GM19455 (cell line): ENCODE measurements at regions not wholly inside any gene's neighbourhood (a gene's known extent, or its start where the extent isn't known, plus 50 kb on each side); places are given as distances from the start of the nearest gene placed in this dataset.
"Not testable (repeated sequence)": the region's sequence is repeated elsewhere in the genome, so short reads cannot be mapped to it uniquely, and the experiment has no call there.

Experiments used
- ATAC-seq: cut with Tn5 transposase; IDR thresholded peaks from one replicate; pipeline ENCODE4 v1.9.1; 2021; ENCODE audit not compliant: unreplicated experiment

DNA sequence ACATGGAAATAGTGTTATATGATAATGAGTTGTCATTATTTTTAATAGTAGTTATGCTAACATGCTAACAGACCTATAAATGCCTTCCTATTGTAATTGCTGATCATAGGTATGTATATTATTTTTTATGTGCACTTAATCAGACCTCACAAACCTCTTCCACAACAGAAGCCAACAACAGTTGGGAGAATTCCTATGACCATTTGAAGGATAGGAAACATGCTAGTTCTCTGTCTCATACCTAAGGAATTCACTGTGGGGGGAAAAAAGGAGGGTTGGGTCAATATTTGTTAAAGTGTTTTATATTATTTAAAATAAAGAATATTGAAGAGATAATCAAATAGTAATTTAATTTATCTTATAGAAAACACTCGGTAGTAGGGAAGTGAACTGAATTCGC lies 990.9 kb downstream of the EPHA7 start:
- ATAC-seq, result no peak

DNA sequence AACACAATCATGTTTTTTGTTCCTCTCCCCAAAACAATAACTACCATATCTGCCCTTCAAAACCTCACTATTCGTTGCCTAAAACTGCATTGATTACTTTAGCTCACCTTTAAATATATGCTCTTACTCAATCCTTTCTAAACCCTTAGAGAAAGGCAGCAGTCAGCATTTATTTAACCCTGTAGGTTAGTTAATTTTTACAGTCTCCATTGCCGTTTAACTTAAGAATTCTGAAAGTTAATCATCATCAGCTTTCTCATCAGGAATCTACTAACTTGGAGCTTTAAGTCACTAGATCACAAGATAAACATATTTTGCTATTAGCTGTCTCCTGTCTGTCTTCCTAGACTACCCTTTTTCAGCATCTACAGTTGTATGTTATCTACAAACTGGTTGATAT lies 991.9 kb downstream of the EPHA7 start:
- ATAC-seq, result no peak

DNA sequence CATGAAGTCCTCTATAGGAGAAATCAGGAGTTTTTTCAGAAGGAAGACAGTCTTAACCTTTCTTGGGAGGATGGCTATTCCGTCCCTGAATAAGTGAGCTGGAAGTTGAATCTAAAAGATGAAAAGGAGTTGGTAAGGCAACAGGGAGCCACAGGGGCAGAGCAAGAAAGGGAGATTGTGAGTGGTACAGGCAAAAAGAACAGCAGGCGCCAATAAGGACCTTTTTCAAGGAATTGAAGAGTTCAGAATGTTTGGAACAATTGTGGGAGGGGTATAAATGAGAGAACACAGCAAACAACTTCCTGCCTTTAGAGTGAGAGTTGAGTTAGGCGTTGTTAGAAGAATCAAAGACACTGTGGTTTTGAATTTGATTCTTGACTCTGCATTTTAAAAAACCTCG lies 1003.7 kb downstream of the EPHA7 start:
- no peak for ATAC-seq

DNA sequence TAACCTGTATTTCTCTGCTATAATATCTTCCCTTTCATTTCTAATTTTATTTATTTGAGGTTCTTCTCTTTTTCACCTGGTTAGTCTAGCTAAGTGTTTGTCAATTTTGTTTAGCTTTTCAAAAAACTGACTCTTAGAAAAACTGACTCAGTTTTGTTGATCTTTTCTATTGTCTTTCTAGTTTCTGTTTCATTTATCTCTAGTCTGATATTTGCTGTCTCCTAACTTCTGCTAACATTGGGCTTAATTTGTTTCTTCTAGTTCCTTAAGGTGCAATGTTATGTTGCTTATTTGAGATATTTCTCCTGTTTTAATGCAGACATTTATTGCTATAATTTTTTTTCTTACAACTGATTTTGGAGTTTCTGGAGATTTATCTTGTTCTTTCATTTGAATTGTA lies 1011.0 kb downstream of the EPHA7 start:
- no peak for ATAC-seq

DNA sequence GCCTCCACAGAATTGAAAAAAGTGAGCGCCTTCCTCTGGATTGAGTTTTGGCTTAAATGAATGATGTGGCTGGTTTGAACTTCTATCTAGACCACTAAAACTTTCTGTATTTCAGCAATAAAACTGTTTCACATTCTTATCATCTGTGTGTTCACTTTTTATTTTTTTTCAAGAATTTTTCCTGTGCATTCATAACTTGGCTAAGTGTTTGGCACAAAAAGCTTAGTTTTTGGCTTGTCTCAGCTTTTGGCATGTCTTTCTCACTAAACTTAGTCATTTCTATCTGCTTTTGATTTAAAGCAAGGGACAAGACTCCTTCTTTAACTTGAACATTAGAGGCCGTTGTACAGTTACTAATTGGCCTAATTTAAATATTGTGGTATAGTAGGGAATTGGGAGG lies 1015.1 kb downstream of the EPHA7 start:
- ATAC-seq, result no peak

DNA sequence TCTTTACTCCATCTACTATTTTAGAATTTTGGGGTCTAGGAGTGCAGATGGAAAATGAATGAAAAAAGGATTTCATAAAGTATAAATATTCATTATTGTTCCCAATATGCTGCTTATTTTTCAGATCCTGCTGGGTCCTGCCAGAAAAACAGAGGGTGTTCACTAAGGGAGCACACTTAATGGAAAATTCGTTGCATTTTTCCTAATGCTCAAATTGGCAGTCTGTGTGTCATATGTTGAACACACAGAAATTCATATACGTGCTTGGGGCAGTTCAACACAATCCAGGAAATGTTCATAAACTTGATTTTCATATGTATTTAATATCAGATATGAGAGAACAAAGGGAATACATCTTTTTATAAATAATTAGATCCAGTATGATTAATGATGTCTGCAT lies 1019.4 kb downstream of the EPHA7 start:
- no peak for ATAC-seq

DNA sequence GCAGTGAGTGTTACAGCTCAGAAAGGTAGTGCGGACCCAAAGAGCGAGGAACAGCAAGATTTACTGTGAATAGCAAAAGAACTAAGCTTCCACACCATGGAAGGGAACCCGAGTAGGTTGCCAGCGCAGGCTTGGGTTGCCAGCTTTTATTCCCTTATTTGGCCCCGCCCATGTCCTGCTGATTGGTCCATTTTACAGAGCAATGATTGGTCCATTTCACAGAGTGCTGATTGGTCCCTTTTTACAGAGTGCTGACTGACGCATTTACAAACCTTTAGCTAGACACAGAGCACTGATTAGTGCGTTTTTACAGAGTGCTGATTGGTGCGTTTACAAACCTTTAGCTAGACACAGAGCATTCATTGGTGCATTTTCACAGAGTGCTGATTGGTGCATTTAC lies 1030.7 kb downstream of the EPHA7 start:
- not testable (repeated sequence) for ATAC-seq

DNA sequence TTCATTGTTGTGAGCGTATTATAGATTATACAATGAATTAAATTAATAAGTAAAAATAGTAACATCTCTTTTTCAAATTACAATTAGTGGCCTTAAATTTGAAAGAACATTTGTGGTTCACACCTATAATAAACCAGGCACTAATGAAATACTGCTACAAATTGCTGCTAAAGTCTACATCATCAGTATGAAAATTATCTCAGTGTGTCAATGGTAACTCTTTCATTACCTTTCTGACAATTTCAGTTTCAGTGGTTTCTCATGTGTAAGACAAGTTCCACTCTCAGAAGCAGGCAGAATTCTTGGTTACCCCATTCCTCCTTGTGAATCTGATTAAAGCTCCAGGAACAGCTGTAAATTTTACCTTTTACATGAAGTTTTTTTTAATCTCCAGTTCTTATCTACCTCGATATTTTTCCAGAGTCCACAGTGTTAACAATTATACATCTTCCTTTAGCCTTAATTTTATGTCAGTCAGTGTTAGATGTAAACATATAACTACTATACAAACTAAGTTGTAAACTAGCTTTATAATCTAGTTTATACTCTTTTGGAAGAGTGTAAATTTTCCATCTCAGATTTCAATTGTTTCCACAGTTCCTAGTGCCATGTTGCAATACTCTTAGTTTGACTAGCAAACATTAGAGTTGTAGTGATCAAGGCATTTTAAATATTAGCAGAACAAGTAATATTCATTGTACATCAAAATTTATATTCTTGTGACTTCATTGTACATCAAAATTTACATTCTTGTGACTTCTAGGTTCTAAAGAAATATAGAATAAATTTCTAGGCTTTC lies 1038.4 kb downstream of the EPHA7 start:
- no peak for ATAC-seq

DNA sequence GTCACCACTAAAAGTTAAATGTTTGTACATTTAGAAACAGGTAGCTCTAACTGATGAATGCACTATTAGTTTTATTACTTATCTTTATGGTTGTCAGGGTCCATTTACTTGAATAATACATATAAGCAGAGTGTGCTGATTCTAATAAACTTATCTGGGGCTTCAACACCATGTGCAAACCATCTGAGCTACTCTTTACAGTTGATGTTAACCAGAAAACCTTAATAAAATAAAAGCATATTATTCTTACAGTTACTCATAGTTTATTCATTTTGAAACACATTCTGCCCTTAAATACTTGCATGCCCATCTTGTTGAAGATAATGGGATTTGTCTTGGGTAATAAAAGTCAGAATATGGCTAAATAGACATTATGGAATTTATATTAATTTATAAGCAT lies 1042.2 kb downstream of the EPHA7 start:
- no peak for ATAC-seq

DNA sequence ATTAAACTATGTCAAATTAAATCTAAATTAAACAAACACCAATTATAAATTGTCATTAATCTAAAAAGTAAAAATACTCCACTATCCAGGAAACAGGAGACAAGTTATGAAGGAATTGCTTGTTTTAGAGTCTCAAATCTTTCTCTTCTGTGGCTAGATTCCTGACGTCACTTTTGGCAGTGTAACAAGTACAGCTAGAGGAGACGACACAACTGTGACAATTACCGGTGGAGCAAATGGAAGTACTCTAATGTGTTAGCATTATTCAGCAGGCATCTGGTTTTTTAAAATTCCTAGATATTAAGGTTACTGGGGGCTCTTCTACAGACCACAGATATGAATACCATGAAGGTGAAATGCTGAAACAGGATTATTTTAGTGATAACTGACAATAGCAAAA lies 1042.7 kb downstream of the EPHA7 start:
- no peak for ATAC-seq

DNA sequence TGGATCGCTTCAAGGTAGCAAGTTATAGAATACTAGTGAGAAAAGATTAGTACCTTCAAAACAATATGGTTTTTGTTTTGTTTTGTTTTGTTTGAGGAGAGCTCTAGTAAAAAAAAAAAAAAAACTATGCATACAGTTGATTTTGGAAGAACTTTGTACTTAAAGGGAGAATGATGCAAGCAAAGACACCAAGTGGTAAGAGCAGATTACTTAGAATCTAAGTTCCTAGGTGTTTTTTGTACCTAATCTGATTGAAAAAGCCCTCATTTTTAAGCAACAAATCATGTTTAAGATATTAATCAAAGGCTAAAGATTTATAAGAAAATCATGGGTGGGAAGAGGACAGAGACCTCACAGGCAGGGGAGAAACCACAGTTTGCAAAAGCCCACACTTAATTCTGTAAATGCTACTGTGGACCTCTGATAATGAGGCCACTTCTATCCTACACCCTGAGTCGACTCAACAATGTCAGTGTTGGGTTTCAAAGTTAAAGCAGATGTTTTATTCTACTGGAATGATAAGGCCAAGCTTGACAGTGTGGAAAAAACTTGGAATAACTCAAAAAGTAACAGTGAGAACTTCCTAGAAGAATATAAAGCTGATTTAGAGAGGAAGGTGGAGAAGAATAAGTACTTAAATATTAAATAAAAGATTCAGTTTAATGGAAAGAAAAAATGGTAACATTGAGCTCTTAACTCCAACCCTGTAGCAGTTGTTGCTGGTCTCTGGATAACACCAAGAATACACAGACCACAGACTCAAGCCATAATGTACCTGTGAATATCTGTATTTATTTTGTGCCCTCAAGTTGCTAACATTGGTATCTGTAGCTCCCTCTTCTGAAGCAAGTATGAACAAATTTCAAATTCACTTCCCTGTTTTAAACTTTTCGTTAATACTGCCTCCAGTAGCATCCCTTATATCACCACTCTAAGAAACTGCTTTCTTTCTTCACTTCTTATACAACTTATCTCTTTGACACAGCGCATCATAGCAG lies 1047.8 kb downstream of the EPHA7 start:
- no peak for ATAC-seq

DNA sequence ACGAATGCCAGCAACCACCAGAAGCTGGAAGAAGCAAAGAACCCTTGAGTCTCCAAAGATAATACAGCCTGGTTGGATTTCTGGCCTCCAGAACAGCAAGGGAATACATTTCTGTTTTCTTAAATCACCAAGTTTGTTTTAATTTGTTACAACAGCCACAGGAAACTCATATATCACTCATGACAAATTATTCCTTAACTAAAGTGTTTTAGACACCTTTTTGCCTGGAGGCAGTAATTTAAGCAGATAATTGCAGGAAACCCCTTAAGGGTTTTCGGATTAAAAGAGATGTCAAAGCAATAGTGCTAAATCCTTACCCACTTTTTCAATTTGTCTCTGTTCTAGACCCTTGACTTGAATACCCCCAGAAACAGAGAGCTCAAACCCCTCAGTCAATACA lies 1050.0 kb downstream of the EPHA7 start:
- no peak for ATAC-seq

DNA sequence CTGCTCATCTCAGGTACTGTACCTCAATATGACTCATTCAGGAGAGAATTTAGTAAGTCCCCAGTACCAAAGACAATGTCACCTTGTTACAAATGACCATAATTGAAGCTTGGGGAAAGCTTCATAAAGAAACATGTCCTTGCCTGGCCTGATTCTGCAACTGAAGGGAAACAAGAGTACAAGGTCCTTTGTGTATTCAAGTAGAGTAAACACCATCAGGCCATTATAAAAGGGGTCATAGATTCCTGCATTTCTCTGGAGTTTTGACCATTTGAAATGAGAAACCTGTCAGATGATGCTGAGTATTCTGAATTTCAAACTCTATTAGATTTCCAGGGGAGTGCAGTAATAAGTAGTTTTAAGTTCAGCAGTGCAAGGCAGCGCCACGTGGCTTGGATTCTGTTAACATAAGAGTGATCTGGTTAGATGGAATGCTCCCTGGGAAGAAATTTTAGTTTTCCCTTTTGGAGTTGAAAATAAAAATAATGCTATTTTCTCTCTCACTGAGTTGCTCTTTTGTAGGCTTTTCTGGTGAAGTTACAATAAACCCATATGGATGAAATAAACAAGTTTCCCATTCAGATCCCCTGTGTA lies 1054.3 kb downstream of the EPHA7 start:
- no peak for ATAC-seq

DNA sequence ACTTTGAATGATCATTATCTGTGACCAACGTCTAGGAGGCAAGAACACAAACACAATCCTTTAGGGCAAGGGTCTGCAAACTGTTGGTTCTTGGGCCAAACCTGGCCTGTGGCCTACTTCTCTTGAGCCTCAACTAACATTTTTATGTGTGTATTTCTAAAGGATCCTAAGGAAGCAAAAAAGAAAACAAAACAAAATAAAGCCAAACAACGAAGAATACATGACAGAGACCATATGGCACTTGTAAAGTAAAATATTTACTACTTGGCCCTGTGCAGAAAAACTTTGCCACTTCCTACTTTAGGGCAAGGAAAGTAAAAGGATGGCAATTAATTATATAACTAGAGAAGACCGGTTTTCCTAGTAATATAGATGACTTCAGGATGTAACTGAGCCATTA lies 1056.2 kb downstream of the EPHA7 start:
- no peak for ATAC-seq

DNA sequence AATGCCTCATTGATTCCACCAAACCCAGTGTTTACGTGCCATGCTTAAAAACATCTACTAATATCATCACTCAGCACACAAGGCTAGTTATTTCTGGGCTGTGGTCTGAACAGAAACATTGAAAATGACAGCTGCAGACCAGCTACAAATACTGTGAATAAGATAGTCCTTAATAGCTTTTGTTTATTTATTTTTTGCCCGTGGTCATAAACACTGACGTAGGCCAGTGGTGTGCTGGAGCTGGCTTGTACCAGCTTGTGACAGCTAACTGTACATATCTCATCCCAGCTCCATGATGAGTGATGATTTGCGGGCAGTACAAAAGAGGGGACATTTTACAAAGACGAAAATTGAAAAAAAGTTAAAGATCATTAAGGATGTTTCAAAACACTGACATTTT lies 1057.0 kb downstream of the EPHA7 start:
- ATAC-seq, result no peak

DNA sequence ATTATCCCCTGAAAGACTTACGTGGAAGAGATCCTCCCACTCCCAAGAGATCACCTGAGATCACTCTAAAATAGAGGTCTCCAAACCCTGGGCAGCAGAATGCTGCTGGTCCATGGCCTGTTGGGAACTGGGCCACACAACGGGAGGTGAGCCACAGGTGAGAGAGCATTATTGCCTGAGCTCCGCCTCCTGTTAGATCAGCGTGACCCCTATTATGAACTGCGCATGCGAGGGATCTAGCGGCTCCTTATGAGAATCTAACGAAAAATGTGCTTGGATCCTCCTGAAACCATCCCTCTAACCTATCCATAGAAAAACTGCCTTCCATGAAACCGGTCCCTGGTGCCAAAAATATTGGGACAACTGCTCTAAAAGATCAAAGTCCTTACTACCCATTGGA lies 1057.4 kb downstream of the EPHA7 start:
- ATAC-seq, result no peak

DNA sequence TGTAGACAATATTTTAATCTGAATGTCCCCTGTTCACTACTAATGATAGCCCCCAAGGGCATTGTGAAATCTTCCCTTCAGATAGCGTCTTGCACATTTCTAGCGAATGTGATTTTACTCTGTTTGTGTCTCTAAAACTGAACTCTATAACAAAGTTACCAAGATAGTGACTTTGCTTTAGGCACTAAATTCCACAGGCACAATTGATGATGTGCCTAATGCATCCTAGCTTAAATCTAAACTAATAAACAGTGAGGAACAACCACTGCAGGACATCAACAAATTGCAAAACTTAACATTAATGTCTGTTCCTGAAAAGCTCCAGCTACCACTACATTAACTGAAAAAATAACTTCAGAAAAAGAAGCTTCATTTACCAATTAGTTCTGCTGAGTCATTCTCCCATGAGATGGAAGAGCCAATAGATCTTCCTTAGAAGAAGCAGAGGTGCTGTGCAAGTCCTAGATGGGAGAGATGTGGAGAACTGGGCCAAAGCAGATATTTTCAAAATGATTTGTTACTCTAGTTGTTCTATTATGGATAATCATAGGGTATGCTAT lies 1065.0 kb downstream of the EPHA7 start:
- ATAC-seq, result no peak

DNA sequence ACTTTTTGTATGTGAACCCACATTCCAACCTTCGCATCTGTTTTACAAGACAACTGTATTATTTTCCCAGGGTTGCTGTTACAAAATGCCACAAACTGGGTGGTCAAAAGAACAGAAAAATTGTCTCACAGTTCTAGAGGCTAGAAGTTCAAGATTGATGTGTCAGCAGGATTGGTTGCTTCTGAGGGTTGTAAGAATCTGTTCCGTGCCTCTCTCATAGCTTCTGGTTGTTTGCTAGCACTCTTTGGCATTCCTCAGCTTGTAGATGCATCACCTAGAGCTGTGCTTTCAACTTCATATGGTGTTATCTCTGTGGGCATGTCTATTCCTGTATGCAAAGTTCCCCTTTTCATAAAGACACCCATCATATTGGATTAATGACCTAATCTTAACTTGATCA lies 1067.2 kb downstream of the EPHA7 start:
- no peak for ATAC-seq

DNA sequence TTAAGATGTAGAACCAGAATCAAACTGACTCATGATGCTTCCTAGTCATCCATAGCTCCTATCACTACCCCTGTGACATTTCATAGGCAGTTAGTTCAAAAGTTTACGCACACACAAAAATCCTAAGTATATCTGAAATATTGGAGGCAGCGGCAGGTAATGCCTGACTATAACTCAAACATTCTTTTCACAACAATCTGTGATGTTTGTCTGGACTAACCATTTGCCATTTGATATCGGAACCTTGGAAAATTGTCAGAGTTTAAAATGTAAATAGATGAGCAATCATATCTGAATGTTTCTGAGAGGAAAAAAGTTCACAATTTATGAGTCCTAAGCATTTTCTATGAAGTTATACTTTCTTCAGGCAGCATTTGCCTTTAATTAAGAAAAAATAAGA lies 1078.2 kb downstream of the EPHA7 start:
- ATAC-seq, result no peak

DNA sequence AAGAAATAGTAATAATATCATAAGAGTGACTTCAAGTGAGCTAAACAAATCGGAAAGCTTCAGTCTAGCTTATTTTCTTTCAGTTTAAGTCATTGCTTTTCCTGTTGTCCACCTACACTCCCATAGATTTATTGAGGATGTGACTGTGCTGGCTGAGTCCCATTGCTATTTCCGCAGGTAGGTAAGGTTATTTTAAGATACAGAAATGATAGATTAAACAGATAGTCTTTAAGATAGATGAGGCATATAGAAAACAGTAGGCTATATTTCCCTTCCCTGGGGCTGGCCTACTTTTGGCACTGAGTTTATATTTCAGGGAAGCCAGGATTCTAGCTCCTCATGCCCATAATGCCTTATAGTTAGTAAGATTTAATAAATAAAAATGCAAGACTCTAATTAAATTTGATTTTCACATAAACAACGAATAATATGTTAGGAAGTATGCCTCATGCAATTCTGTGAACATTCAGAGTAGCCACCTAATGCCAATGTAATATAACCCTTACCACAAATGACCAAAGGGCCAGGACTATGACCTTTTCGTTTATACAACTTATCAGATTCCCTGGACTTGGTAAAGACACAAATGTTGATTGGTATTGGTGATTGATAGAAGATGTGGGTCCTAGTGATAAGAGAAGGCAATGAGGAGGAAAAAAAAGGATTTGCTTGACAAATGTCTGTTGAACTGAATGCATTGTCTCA lies 1079.3 kb downstream of the EPHA7 start:
- no peak for ATAC-seq

DNA sequence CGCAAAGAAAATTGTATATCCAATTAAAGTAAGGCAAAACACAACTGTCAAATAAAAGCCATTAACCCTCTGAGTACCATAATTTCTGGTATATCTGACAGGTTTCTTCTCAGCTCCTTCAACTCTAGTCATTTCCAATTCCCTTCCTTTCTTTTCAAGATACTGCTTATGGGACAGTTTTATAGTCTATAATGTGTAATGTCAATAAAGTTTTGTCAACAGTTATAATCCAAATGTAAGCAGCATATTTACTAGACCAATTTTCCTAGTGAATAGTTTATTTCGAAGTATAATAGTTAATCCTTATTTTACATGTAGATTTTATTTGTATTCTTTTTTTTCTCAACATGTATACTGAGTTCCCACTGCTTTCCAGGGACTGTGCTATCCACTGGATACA lies 1081.8 kb downstream of the EPHA7 start:
- no peak for ATAC-seq
